ENCODE measurements at regions not wholly inside any gene's neighbourhood (a gene's known extent, or its start where the extent isn't known, plus 50 kb on each side); places are given as distances from the start of the nearest gene placed in this dataset.

- no peaks in the 10 kb centered on the region for H3K36me3 ChIP-seq (ENCODE audit: insufficient read depth, low read length)
- H3K27ac ChIP-seq (ENCODE audit: low read depth, low read length, poor library complexity, severe bottlenecking): no peak overlapping the region
- intact Hi-C loops (cut with micrococcal nuclease; ENCODE audit: unreplicated experiment): no loop called here
- H3K4me2 ChIP-seq (ENCODE audit: low read length): no peak overlapping the region
- H3K4me3 ChIP-seq (ENCODE audit: low read depth, low read length, poor library complexity, severe bottlenecking): no peak overlapping the region
- no peaks in the 10 kb centered on the region for H3K4me1 ChIP-seq (ENCODE audit: insufficient read depth, low read length, poor library complexity, severe bottlenecking)
- H3K9me3 ChIP-seq (ENCODE audit: low read length): no peaks in the 10 kb centered on the region
- H2AFZ ChIP-seq (ENCODE audit: low read length): no peak overlapping the region
- H3K9me2 ChIP-seq (ENCODE audit: insufficient read depth, low read length): no peaks in the 10 kb centered on the region
- no peak for DNase-seq (ENCODE audit: low spot score)
- BruUV-seq (replicated peaks): no TSS peak
- H4K20me1 ChIP-seq (ENCODE audit: insufficient read depth, low read length): no peaks in the 10 kb centered on the region
- ChIA-PET CTCF (ENCODE audit: unreplicated experiment) (no interaction called here), POLR2A (interaction anchor here (1.1 kb wide), 1 partner anchor 163 kb away, joined by 3 read pairs; no protein-coding TSS in a partner anchor)
- H3K79me2 ChIP-seq (ENCODE audit: insufficient read depth, low read depth, low read length): no peaks in the 10 kb centered on the region
- TF ChIP-seq, protein P1, sequence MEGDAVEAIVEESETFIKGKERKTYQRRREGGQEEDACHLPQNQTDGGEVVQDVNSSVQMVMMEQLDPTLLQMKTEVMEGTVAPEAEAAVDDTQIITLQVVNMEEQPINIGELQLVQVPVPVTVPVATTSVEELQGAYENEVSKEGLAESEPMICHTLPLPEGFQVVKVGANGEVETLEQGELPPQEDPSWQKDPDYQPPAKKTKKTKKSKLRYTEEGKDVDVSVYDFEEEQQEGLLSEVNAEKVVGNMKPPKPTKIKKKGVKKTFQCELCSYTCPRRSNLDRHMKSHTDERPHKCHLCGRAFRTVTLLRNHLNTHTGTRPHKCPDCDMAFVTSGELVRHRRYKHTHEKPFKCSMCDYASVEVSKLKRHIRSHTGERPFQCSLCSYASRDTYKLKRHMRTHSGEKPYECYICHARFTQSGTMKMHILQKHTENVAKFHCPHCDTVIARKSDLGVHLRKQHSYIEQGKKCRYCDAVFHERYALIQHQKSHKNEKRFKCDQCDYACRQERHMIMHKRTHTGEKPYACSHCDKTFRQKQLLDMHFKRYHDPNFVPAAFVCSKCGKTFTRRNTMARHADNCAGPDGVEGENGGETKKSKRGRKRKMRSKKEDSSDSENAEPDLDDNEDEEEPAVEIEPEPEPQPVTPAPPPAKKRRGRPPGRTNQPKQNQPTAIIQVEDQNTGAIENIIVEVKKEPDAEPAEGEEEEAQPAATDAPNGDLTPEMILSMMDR (conservative IDR thresholded peaks at IDR 0.05; ENCODE audit: low read length): no peak
- no peak for TF ChIP-seq EZH2phosphoT487 (IDR thresholded peaks at IDR 0.05; ENCODE audit: borderline replicate concordance, low read depth, low read length)
Observed at GRCh38 chr2:14185906-14186305, 446.6 kb upstream of the LRATD1 start.

DNA sequence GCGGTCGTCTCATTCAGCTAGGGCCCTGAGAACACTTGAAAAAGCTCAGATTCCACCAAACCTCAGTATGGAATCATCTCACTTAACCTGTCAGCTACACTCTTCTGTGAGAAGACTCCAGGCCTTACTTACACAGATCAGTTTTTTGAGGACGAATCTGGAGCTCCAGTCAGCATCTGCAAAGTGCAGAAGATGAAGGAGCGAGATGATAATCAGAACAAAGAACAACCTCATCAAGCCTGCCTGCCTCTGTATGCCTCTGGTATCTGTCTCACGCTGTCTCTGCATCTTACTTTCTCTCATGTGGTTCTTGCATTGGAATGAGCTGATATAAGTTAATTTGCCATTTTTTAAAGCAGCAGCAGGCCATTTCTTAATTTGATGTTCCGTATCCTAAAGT is 444.1 kb upstream of the LRATD1 start:
- Histone ChIP-seq H3K4me3 (ENCODE audit: low read depth, low read length, poor library complexity, severe bottlenecking) (no peak overlapping the region), H3K9me3 (ENCODE audit: low read length) (no peaks in the 10 kb centered on the region), H3K27ac (ENCODE audit: low read depth, low read length, poor library complexity, severe bottlenecking) (no peak overlapping the region), H3K4me2 (ENCODE audit: low read length) (no peak overlapping the region), H3K79me2 (ENCODE audit: insufficient read depth, low read depth, low read length) (no peaks in the 10 kb centered on the region), H3K36me3 (ENCODE audit: insufficient read depth, low read length) (no peaks in the 10 kb centered on the region), H2AFZ (ENCODE audit: low read length) (no peak overlapping the region), H3K4me1 (ENCODE audit: insufficient read depth, low read length, poor library complexity, severe bottlenecking) (no peaks in the 10 kb centered on the region), H3K9me2 (ENCODE audit: insufficient read depth, low read length) (no peaks in the 10 kb centered on the region), H4K20me1 (ENCODE audit: insufficient read depth, low read length) (no peaks in the 10 kb centered on the region)
- intact Hi-C loops (cut with micrococcal nuclease; ENCODE audit: unreplicated experiment): no loop called here
- BruUV-seq (replicated peaks): no TSS peak
- ChIA-PET CTCF (ENCODE audit: unreplicated experiment) (no interaction called here), POLR2A (no interaction called here)
- no peak for DNase-seq (ENCODE audit: low spot score)
- TF ChIP-seq, protein P1 (conservative IDR thresholded peaks at IDR 0.05; ENCODE audit: low read length): no peak
- no peak for TF ChIP-seq EZH2phosphoT487 (IDR thresholded peaks at IDR 0.05; ENCODE audit: borderline replicate concordance, low read depth, low read length)

DNA sequence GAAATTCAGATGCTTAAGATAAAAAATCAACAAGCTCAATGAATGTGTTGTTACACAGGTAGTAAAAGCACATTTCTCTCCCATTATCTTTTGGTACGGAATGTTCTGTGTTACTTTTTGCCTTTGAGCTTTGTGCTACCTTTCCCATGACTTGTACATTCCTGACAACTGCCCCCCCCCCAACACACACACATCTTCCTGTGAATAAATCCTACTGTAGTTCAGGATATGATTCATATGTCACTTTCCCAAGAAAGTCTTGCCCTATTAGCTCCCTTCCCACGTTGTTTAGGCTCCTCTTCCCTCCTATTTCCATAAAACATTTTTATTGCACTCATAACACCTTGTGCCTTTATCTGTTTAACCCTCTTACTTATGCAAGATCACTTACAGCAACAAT is 442.6 kb upstream of the LRATD1 start:
- Histone ChIP-seq H4K20me1 (ENCODE audit: insufficient read depth, low read length) (no peaks in the 10 kb centered on the region), H3K79me2 (ENCODE audit: insufficient read depth, low read depth, low read length) (no peaks in the 10 kb centered on the region), H2AFZ (ENCODE audit: low read length) (no peak overlapping the region), H3K4me1 (ENCODE audit: insufficient read depth, low read length, poor library complexity, severe bottlenecking) (no peaks in the 10 kb centered on the region), H3K4me3 (ENCODE audit: low read depth, low read length, poor library complexity, severe bottlenecking) (no peak overlapping the region), H3K9me2 (ENCODE audit: insufficient read depth, low read length) (no peaks in the 10 kb centered on the region; the same call in 1 of the 2 replicates), H3K4me2 (ENCODE audit: low read length) (no peak overlapping the region), H3K36me3 (ENCODE audit: insufficient read depth, low read length) (no peaks in the 10 kb centered on the region), H3K27ac (ENCODE audit: low read depth, low read length, poor library complexity, severe bottlenecking) (no peak overlapping the region), H3K9me3 (ENCODE audit: low read length) (no peaks in the 10 kb centered on the region)
- POLR2A ChIA-PET: interaction anchor here (0.6 to 0.8 kb wide), 2 partner anchors 9 to 54 kb away, joined by 3 read pairs; no protein-coding TSS in a partner anchor
- no peak for TF ChIP-seq EZH2phosphoT487 (IDR thresholded peaks at IDR 0.05; ENCODE audit: borderline replicate concordance, low read depth, low read length)
- TF ChIP-seq, protein P1 (conservative IDR thresholded peaks at IDR 0.05; ENCODE audit: low read length): no peak
- BruUV-seq (replicated peaks): no TSS peak
- intact Hi-C loops (cut with micrococcal nuclease; ENCODE audit: unreplicated experiment): no loop called here
- no peak for DNase-seq (ENCODE audit: low spot score)
- CTCF ChIA-PET (ENCODE audit: unreplicated experiment): interaction anchor here (0.6 kb wide), 1 partner anchor 25 kb away, joined by 3 read pairs; no protein-coding TSS in a partner anchor
